ENCODE measurements at regions not wholly inside any gene's neighbourhood (a gene's known extent, or its start where the extent isn't known, plus 50 kb on each side); places are given as distances from the start of the nearest gene placed in this dataset.

DNA sequence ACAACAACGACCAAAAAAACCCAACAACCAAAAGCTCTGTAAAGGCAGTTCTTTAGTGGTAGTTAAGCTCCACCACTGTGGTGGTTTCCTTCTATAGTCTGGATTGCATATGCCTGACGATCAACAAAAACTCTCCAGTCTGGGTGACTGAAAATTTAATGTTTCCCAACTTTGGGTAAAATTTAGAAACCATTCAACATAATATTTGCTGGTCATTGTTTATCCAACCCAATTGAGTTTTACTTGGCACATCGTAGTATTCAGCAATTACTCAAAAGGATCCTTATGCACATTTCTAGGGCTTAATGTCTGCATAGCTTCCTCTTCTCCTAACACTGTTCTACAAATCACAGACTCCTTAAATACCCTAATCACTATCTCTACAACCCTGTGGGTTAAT lies 1080.2 kb upstream of the NRXN1 start:
- ChIA-PET CTCF (no interaction called here), POLR2A (no interaction called here)
- TF ChIP-seq ZNF350 (tag by site-specific recombination; IDR thresholded peaks at IDR 0.05), result no peak
- no peak for TF ChIP-seq ZNF266 (tag by site-specific recombination; IDR thresholded peaks at IDR 0.05; ENCODE audit: low read depth)
- TF ChIP-seq MYNN (tag by site-specific recombination; IDR thresholded peaks at IDR 0.05; ENCODE audit: borderline replicate concordance), result no peak
- TF ChIP-seq ZNF174 (tag by site-specific recombination; IDR thresholded peaks at IDR 0.05), result no peak
- no peak for TF ChIP-seq ZNF777 (tag by site-specific recombination; IDR thresholded peaks at IDR 0.05; ENCODE audit: borderline replicate concordance)
- TF ChIP-seq, protein P1, sequence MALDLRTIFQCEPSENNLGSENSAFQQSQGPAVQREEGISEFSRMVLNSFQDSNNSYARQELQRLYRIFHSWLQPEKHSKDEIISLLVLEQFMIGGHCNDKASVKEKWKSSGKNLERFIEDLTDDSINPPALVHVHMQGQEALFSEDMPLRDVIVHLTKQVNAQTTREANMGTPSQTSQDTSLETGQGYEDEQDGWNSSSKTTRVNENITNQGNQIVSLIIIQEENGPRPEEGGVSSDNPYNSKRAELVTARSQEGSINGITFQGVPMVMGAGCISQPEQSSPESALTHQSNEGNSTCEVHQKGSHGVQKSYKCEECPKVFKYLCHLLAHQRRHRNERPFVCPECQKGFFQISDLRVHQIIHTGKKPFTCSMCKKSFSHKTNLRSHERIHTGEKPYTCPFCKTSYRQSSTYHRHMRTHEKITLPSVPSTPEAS (tag by site-specific recombination; IDR thresholded peaks at IDR 0.05), result no peak
- H3K9me3 ChIP-seq (ENCODE audit: control insufficient read depth, insufficient read depth, low read depth, low read length), result no peaks in the 10 kb centered on the region
- H3K4me3 ChIP-seq (ENCODE audit: low read depth, low read length), result no peak overlapping the region
- H3K27ac ChIP-seq (ENCODE audit: extremely low read depth, low read depth, low read length), result no peak overlapping the region
- no peaks in the 10 kb centered on the region for H3K4me1 ChIP-seq (ENCODE audit: control insufficient read depth, insufficient read depth, low read length)
- H3K36me3 ChIP-seq (ENCODE audit: control insufficient read depth in 2 of 2, insufficient read depth in 1 of 2, low read length in 2 of 2), result no peaks in the 10 kb centered on the region

- ChIA-PET POLR2A (no interaction called here), CTCF (no interaction called here)
- Histone ChIP-seq H3K27ac (ENCODE audit: extremely low read depth, low read depth, low read length) (no peak overlapping the region), H3K4me3 (ENCODE audit: low read depth, low read length) (no peak overlapping the region), H3K4me1 (ENCODE audit: control insufficient read depth, insufficient read depth, low read length) (no peaks in the 10 kb centered on the region), H3K9me3 (ENCODE audit: control insufficient read depth, insufficient read depth, low read depth, low read length) (no peaks in the 10 kb centered on the region), H3K36me3 (ENCODE audit: control insufficient read depth in 2 of 2, insufficient read depth in 1 of 2, low read length in 2 of 2) (no peaks in the 10 kb centered on the region)
- TF ChIP-seq, protein P2, sequence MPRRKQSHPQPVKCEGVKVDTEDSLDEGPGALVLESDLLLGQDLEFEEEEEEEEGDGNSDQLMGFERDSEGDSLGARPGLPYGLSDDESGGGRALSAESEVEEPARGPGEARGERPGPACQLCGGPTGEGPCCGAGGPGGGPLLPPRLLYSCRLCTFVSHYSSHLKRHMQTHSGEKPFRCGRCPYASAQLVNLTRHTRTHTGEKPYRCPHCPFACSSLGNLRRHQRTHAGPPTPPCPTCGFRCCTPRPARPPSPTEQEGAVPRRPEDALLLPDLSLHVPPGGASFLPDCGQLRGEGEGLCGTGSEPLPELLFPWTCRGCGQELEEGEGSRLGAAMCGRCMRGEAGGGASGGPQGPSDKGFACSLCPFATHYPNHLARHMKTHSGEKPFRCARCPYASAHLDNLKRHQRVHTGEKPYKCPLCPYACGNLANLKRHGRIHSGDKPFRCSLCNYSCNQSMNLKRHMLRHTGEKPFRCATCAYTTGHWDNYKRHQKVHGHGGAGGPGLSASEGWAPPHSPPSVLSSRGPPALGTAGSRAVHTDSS (tag by site-specific recombination; IDR thresholded peaks at IDR 0.05), result no peak
- TF ChIP-seq ZNF140 (tag by site-specific recombination; IDR thresholded peaks at IDR 0.05) (no peak), KLF9 (tag by site-specific recombination; IDR thresholded peaks at IDR 0.05; ENCODE audit: low read depth) (no peak), ZNF76 (tag by site-specific recombination; IDR thresholded peaks at IDR 0.05; ENCODE audit: borderline replicate concordance, low read depth) (no peak), PATZ1 (tag by site-specific recombination; IDR thresholded peaks at IDR 0.05) (no peak), ZSCAN18 (tag by site-specific recombination; IDR thresholded peaks at IDR 0.05) (no peak), ZNF37A (tag by site-specific recombination; IDR thresholded peaks at IDR 0.05) (no peak), IKZF3 (tag by site-specific recombination; IDR thresholded peaks at IDR 0.05) (no peak)
- TF ChIP-seq, protein P3, sequence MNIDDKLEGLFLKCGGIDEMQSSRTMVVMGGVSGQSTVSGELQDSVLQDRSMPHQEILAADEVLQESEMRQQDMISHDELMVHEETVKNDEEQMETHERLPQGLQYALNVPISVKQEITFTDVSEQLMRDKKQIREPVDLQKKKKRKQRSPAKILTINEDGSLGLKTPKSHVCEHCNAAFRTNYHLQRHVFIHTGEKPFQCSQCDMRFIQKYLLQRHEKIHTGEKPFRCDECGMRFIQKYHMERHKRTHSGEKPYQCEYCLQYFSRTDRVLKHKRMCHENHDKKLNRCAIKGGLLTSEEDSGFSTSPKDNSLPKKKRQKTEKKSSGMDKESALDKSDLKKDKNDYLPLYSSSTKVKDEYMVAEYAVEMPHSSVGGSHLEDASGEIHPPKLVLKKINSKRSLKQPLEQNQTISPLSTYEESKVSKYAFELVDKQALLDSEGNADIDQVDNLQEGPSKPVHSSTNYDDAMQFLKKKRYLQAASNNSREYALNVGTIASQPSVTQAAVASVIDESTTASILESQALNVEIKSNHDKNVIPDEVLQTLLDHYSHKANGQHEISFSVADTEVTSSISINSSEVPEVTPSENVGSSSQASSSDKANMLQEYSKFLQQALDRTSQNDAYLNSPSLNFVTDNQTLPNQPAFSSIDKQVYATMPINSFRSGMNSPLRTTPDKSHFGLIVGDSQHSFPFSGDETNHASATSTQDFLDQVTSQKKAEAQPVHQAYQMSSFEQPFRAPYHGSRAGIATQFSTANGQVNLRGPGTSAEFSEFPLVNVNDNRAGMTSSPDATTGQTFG (tag by site-specific recombination; IDR thresholded peaks at IDR 0.05; ENCODE audit: borderline replicate concordance), result no peak
These were observed 1075.2 kb upstream of the NRXN1 start for GRCh38 chr2:52107124-52107523.
